ENCODE measurements at regions not wholly inside any gene's neighbourhood (a gene's known extent, or its start where the extent isn't known, plus 50 kb on each side); places are given as distances from the start of the nearest gene placed in this dataset.
"Not testable (repeated sequence)": the region's sequence is repeated elsewhere in the genome, so short reads cannot be mapped to it uniquely, and the experiment has no call there.

- no peak for DNase-seq (ENCODE audit: low read depth)
These were observed 607.3 kb downstream of the ANKRD50 start for GRCh38 chr4:124105212-124105611.

GRCh38 chr4:124111411-124111810 is 601.1 kb downstream of the ANKRD50 start:
- DNase-seq (ENCODE audit: low read depth) = no peak

GRCh38 chr4:124111922-124112321 is 600.6 kb downstream of the ANKRD50 start:
- DNase-seq (ENCODE audit: low read depth) = no peak

- DNase-seq (ENCODE audit: low read depth) = no peak
These were observed 594.5 kb downstream of the ANKRD50 start for GRCh38 chr4:124118061-124118460.

- no peak for DNase-seq (ENCODE audit: low read depth)
These were observed 591.0 kb downstream of the ANKRD50 start for GRCh38 chr4:124121461-124121971.

GRCh38 chr4:124123181-124123580 is 589.4 kb downstream of the ANKRD50 start:
- DNase-seq (ENCODE audit: low read depth) = no peak

GRCh38 chr4:124123721-124124120 is 588.8 kb downstream of the ANKRD50 start:
- no peak for DNase-seq (ENCODE audit: low read depth)

- DNase-seq (ENCODE audit: low read depth) = not testable (repeated sequence)
These were observed 581.2 kb downstream of the ANKRD50 start for GRCh38 chr4:124131324-124131723.

- no peak for DNase-seq (ENCODE audit: low read depth)
These were observed 580.4 kb downstream of the ANKRD50 start for GRCh38 chr4:124132161-124132560.

GRCh38 chr4:124133753-124134152 is 578.8 kb downstream of the ANKRD50 start:
- no peak for DNase-seq (ENCODE audit: low read depth)

- no peak for DNase-seq (ENCODE audit: low read depth)
These were observed 577.1 kb downstream of the ANKRD50 start for GRCh38 chr4:124135409-124135813.

GRCh38 chr4:124139044-124139443 is 573.5 kb downstream of the ANKRD50 start:
- DNase-seq (ENCODE audit: low read depth) = no peak

GRCh38 chr4:124143632-124144031 is 568.9 kb downstream of the ANKRD50 start:
- no peak for DNase-seq (ENCODE audit: low read depth)

GRCh38 chr4:124144238-124144654 is 568.3 kb downstream of the ANKRD50 start:
- no peak for DNase-seq (ENCODE audit: low read depth)

GRCh38 chr4:124146068-124146467 is 566.5 kb downstream of the ANKRD50 start:
- DNase-seq (ENCODE audit: low read depth) = no peak

- no peak for DNase-seq (ENCODE audit: low read depth)
These were observed 561.5 kb downstream of the ANKRD50 start for GRCh38 chr4:124151031-124151430.

GRCh38 chr4:124152132-124152531 is 560.4 kb downstream of the ANKRD50 start:
- DNase-seq (ENCODE audit: low read depth) = no peak

GRCh38 chr4:124155239-124155638 is 557.3 kb downstream of the ANKRD50 start:
- DNase-seq (ENCODE audit: low read depth) = no peak

GRCh38 chr4:124157396-124158083 is 555.0 kb downstream of the ANKRD50 start:
- no peak for DNase-seq (ENCODE audit: low read depth)

- no peak for DNase-seq (ENCODE audit: low read depth)
These were observed 549.1 kb downstream of the ANKRD50 start for GRCh38 chr4:124163401-124163800.

GRCh38 chr4:124167602-124168001 is 544.9 kb downstream of the ANKRD50 start:
- no peak for DNase-seq (ENCODE audit: low read depth)

GRCh38 chr4:124169524-124169923 is 543.0 kb downstream of the ANKRD50 start:
- DNase-seq (ENCODE audit: low read depth) = not testable (repeated sequence)

- DNase-seq (ENCODE audit: low read depth) = no peak
These were observed 538.6 kb downstream of the ANKRD50 start for GRCh38 chr4:124173912-124174311.

Measured in stimulated activated CD8-positive, alpha-beta memory T cell treated with anti-CD3 and anti-CD28 coated beads, Interleukin-15, amount 100 ng/mL, for 1 hour (primary cell).